Activated T-helper 1 cell treated with anti-CD3 and anti-CD28 coated beads, Interleukin-12 subunit alpha, Interleukin-12 subunit beta, Interleukin-2, Interleukin-4 antibody, amounts not matched to agents 30 ng/mL and 10 ng/mL and 1 ng/mL, durations not matched to agents 14 hours and 24 hours and 36 hours (primary cell): ENCODE measurements at regions not wholly inside any gene's neighbourhood (a gene's known extent, or its start where the extent isn't known, plus 50 kb on each side); places are given as distances from the start of the nearest gene placed in this dataset.

Source experiments
- DNase-seq: peaks from one replicate; pipeline ENCODE4 v3.0.0; 2021; ENCODE audit warnings: low spot score
- H3K27ac Mint-ChIP-seq: one replicate; pipeline ENCODE4 v1.8.0; 2021; ENCODE audit warnings: mild to moderate bottlenecking, mixed read lengths
- H3K27me3 Mint-ChIP-seq: one replicate; pipeline ENCODE4 v1.8.0; 2022; ENCODE audit warnings: mild to moderate bottlenecking, moderate library complexity, mixed read lengths; ENCODE audit not compliant: insufficient read depth
- H3K36me3 Mint-ChIP-seq: one replicate; pipeline ENCODE4 v1.8.0; 2021; ENCODE audit warnings: low read depth, mixed read lengths
- H3K4me1 Mint-ChIP-seq: one replicate; pipeline ENCODE4 v1.8.0; 2021; ENCODE audit warnings: low read depth, mixed read lengths
- H3K4me3 Mint-ChIP-seq: one replicate; pipeline ENCODE4 v1.8.0; 2021; ENCODE audit warnings: mild to moderate bottlenecking, moderate library complexity, mixed read lengths
- H3K9me3 Mint-ChIP-seq: one replicate; pipeline ENCODE4 v1.8.0; 2021; ENCODE audit warnings: mixed read lengths
- intact Hi-C: fragments of 100-400 bp; cut with micrococcal nuclease; formaldehyde crosslinking; loops from one replicate; pipeline ENCODE4 v1.15.1; 2024

GRCh38 chr5:56508249-56508648 is 275.1 kb upstream of the ANKRD55 start:
- H3K4me3 Mint-ChIP-seq = no peak overlapping the region
- intact Hi-C loops = no loop called here
- peaks cover 3% of the 10 kb centered on the region for H3K9me3 Mint-ChIP-seq
- H3K27me3 Mint-ChIP-seq = no peaks in the 10 kb centered on the region
- peaks cover 10% of the 10 kb centered on the region for H3K4me1 Mint-ChIP-seq
- H3K36me3 Mint-ChIP-seq = no peaks in the 10 kb centered on the region
- DNase-seq = no peak
- no peak overlapping the region for H3K27ac Mint-ChIP-seq

- intact Hi-C loops = no loop called here
- no peak overlapping the region for H3K4me3 Mint-ChIP-seq
Measured at GRCh38 chr5:56507351-56507930, 274.3 kb upstream of the ANKRD55 start.

GRCh38 chr5:56506211-56506965 is 273.3 kb upstream of the ANKRD55 start:
- DNase-seq = no peak
- Mint-ChIP-seq H3K36me3 (no peaks in the 10 kb centered on the region), H3K4me1 (peaks cover 9% of the 10 kb centered on the region), H3K27me3 (no peaks in the 10 kb centered on the region), H3K27ac (no peak overlapping the region), H3K9me3 (peaks cover 7% of the 10 kb centered on the region), H3K4me3 (no peak overlapping the region)
- intact Hi-C loops = no loop called here

More at GRCh38 chr5:56507351-56507930, 274.3 kb upstream of the ANKRD55 start:
- Mint-ChIP-seq H3K27me3 (no peaks in the 10 kb centered on the region), H3K27ac (no peak overlapping the region), H3K9me3 (peaks cover 3% of the 10 kb centered on the region), H3K36me3 (no peaks in the 10 kb centered on the region), H3K4me1 (peaks cover 2% of the 10 kb centered on the region)
- no peak for DNase-seq

GRCh38 chr5:56503929-56504328 is 270.8 kb upstream of the ANKRD55 start:
- Mint-ChIP-seq H3K4me3 (no peak overlapping the region), H3K36me3 (no peaks in the 10 kb centered on the region), H3K27ac (no peak overlapping the region), H3K27me3 (no peaks in the 10 kb centered on the region), H3K4me1 (peaks cover 10% of the 10 kb centered on the region), H3K9me3 (peaks cover 7% of the 10 kb centered on the region)
- no peak for DNase-seq
- intact Hi-C loops = no loop called here

GRCh38 chr5:56501781-56502557 is 268.8 kb upstream of the ANKRD55 start:
- H3K27me3 Mint-ChIP-seq = peaks cover under 1% of the 10 kb centered on the region
- no peak overlapping the region for H3K4me3 Mint-ChIP-seq
- H3K4me1 Mint-ChIP-seq = peaks cover 10% of the 10 kb centered on the region
- peak overlapping the region; percentile 27 for H3K27ac Mint-ChIP-seq
- no peak for DNase-seq
- no peaks in the 10 kb centered on the region for H3K36me3 Mint-ChIP-seq
- intact Hi-C loops = no loop called here
- peaks cover 7% of the 10 kb centered on the region for H3K9me3 Mint-ChIP-seq

- Mint-ChIP-seq H3K27ac (no peak overlapping the region), H3K9me3 (peaks cover 7% of the 10 kb centered on the region), H3K27me3 (peaks cover 10% of the 10 kb centered on the region), H3K36me3 (no peaks in the 10 kb centered on the region), H3K4me3 (no peak overlapping the region), H3K4me1 (peaks cover 15% of the 10 kb centered on the region)
- DNase-seq = no peak
- intact Hi-C loops = no loop called here
Measured at GRCh38 chr5:56499901-56500300, 266.8 kb upstream of the ANKRD55 start.

- DNase-seq = no peak
- no peaks in the 10 kb centered on the region for H3K36me3 Mint-ChIP-seq
- peaks cover 4% of the 10 kb centered on the region for H3K9me3 Mint-ChIP-seq
- peaks cover 15% of the 10 kb centered on the region for H3K4me1 Mint-ChIP-seq
- peaks cover 10% of the 10 kb centered on the region for H3K27me3 Mint-ChIP-seq
- intact Hi-C loops = no loop called here
- H3K27ac Mint-ChIP-seq = no peak overlapping the region
- H3K4me3 Mint-ChIP-seq = no peak overlapping the region
Measured at GRCh38 chr5:56499491-56499890, 266.4 kb upstream of the ANKRD55 start.

- no peak for DNase-seq
- H3K4me1 Mint-ChIP-seq = peaks cover 15% of the 10 kb centered on the region
- peaks cover 10% of the 10 kb centered on the region for H3K27me3 Mint-ChIP-seq
- no peak overlapping the region for H3K4me3 Mint-ChIP-seq
- no peaks in the 10 kb centered on the region for H3K36me3 Mint-ChIP-seq
- intact Hi-C loops = no loop called here
- no peak overlapping the region for H3K27ac Mint-ChIP-seq
- peaks cover 4% of the 10 kb centered on the region for H3K9me3 Mint-ChIP-seq
Measured at GRCh38 chr5:56498759-56499395, 265.7 kb upstream of the ANKRD55 start.

- no peak for DNase-seq
- Mint-ChIP-seq H3K27me3 (peaks cover 10% of the 10 kb centered on the region), H3K9me3 (no peaks in the 10 kb centered on the region), H3K4me1 (peaks cover 10% of the 10 kb centered on the region), H3K36me3 (no peaks in the 10 kb centered on the region), H3K27ac (no peak overlapping the region), H3K4me3 (no peak overlapping the region)
- intact Hi-C loops = no loop called here
Measured at GRCh38 chr5:56496581-56497063, 263.5 kb upstream of the ANKRD55 start.

GRCh38 chr5:56494300-56494731 is 261.2 kb upstream of the ANKRD55 start:
- H3K9me3 Mint-ChIP-seq = no peaks in the 10 kb centered on the region

GRCh38 chr5:56493766-56494165 is 260.6 kb upstream of the ANKRD55 start:
- H3K27ac Mint-ChIP-seq = no peak overlapping the region
- peaks cover 10% of the 10 kb centered on the region for H3K27me3 Mint-ChIP-seq
- peaks cover 2% of the 10 kb centered on the region for H3K36me3 Mint-ChIP-seq
- H3K4me3 Mint-ChIP-seq = no peak overlapping the region
- intact Hi-C loops = no loop called here
- no peaks in the 10 kb centered on the region for H3K9me3 Mint-ChIP-seq
- no peak for DNase-seq
- peaks cover 20% of the 10 kb centered on the region for H3K4me1 Mint-ChIP-seq

More at GRCh38 chr5:56494300-56494731, 261.2 kb upstream of the ANKRD55 start:
- no peak for DNase-seq
- Mint-ChIP-seq H3K27me3 (peaks cover 10% of the 10 kb centered on the region), H3K36me3 (peaks cover 2% of the 10 kb centered on the region), H3K27ac (no peak overlapping the region), H3K4me1 (peaks cover 20% of the 10 kb centered on the region), H3K4me3 (no peak overlapping the region)
- intact Hi-C loops = no loop called here

- DNase-seq = no peak
- intact Hi-C loops = no loop called here
- Mint-ChIP-seq H3K27me3 (peaks cover 10% of the 10 kb centered on the region), H3K36me3 (peaks cover 2% of the 10 kb centered on the region), H3K4me1 (peaks cover 20% of the 10 kb centered on the region), H3K9me3 (peaks cover under 1% of the 10 kb centered on the region), H3K27ac (no peak overlapping the region), H3K4me3 (no peak overlapping the region)
Measured at GRCh38 chr5:56493308-56493707, 260.2 kb upstream of the ANKRD55 start.
